COR-L47 (cell line): ENCODE measurements at regions not wholly inside any gene's neighbourhood (a gene's known extent, or its start where the extent isn't known, plus 50 kb on each side); places are given as distances from the start of the nearest gene placed in this dataset.
A peak's percentile ranks its signal among the peaks of the same experiment; 100 is the strongest.

Source experiments
- DNase-seq: peaks from one replicate; lab custom pipeline; 2025; lab: John Stamatoyannopoulos, UW

GRCh38 chr10:108425283-108425964 lies 1260.9 kb upstream of the SORCS1 start:
- DNase-seq = no peak

DNA sequence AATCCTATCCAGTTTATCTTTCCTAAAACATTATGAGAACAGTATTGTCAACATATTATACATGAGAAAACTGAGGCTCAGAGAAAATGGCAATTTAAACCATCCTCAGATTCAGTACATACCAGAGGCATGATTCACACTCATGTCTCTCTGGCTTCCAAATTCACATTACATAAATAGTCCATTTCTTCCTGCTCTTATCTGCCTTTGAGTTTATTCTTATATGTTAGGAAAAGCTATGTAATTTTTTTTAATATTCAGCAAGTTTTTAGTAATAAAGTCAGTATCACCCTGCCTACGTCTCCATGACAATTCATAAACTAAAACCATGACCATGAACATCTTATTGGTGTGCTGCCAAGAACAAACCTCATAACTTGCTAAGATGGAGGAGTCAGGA lies 1260.2 kb upstream of the SORCS1 start:
- no peak for DNase-seq

GRCh38 chr10:108422286-108422685 lies 1257.8 kb upstream of the SORCS1 start:
- DNase-seq = no peak

GRCh38 chr10:108421266-108421665 lies 1256.8 kb upstream of the SORCS1 start:
- DNase-seq = peak; percentile 18

DNA sequence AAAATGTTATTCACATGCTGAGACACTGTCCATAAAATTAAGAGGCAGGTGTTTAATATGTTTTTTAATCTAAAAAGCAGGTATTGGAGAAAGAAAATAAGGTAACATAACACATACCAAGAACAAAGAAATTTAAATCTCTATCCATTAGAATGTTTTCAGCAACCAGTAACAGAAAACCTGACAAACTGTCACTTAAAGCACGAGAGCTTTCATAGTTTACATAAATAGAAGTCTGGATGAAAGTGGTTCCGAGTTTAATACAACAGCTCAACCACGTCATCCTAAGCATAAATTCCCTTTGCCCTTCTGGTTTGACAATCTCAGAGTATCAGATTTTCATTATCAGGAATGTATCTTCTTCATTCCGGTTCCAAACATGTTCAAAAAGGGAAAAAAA lies 1249.4 kb upstream of the SORCS1 start:
- no peak for DNase-seq

DNA sequence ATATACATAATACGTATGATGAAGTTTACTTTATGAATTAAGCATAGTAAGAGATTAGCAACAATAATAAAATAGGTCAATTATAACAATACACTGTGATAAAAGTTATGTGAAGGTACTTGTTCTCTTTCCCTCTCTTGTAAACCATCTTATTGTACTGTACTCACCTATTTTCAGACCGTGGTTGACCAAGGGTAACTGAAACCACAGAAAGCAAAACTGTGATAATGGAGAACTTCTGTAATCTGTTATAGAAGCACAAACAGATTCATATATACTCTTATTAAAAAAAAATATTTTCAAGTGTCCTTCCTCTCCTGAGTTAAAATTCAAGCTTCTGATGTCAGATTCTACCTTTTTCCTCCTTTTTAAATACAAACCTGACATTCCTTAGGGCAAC lies 1247.8 kb upstream of the SORCS1 start:
- no peak for DNase-seq

DNA sequence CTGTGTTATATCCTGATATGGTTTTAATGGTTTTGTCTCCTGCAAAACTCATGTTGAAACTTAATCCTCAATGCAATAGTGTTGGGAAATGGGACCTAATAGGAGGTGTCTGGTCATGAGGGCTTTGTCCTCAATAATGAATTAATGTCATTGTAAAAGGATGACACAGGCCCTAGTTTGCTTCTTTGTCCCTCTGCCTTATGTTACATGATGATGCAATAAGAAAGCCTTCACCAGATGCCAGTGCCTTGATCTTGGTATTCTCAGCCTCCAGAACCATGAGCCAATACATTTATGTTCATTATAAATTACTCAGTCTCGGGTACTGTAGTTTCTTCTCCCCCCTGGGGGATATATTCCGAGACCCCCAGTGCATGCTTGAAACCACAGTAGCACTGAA lies 1247.4 kb upstream of the SORCS1 start:
- DNase-seq = no peak

DNA sequence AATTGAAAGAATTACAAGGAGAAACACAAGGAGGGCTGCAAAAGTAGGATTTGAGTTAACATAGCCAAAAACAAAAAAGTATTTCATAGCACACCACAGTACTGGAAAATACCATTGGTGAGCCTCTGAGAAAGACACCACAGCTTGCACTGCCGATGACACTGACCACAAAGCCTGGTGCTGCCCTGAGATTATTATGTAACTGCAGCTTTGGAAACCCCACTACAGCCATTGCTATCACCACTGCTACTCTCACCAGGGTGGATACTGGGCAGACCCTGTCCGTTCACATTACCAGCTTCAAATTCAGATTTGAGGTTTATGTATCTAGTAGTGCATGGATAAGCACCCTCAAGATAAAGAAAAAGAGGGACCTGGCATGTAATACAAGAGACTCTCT lies 1246.7 kb upstream of the SORCS1 start:
- no peak for DNase-seq

DNA sequence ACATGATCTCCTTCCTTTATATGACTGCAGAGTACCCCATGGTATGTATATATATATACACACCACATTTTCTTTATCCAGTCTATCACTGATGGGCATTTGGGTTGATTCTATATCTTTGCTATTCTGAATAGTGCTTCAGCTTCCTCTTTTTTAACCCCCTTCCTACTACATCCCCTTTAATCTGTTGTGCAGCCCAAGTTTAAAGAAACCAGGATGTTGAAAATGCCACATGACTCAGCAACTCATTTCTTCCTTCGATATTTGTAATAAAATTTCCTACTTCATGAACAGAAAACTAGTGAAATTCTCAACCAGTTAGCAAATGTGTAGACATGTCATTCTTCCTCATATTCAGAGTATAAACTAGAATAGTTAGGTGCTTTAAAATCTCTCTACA lies 1245.7 kb upstream of the SORCS1 start:
- no peak for DNase-seq

DNA sequence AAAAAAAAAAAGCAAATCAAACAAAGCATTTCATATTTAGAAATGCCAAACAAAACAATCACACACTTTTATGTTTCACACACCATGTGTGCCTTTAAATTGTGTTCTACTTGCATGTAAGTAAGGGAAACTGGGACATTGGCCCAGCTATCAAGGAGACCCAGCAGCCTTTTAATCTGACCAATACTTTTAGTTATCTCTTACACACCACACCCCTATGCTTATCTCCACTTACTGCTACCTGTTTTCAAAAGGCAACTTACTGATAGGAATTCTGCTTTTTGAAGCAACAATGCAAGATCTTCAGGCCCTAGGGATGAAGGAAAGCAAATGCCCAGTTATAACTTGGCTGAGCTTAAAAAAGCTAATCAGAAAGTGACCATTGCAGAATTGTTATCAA lies 1244.8 kb upstream of the SORCS1 start:
- DNase-seq = no peak

DNA sequence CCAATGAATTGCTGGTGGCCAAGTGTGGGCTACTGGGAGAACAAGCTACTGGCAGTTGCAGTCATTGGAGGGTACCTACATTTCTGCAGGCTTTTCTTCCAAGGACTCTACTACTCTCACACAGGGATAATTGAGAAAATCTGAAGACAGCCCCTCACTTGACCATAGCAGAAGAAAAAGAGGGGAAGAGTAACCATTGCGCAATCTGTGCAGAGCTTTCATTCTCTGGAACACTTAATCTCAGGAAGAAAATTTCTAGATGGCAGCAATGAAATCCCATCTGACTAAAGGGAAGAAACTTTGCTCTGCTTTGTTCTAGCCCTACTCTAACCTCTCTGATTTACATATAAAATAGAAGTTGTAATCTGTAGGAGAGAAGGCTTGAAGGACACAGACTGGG lies 1239.6 kb upstream of the SORCS1 start:
- no peak for DNase-seq

DNA sequence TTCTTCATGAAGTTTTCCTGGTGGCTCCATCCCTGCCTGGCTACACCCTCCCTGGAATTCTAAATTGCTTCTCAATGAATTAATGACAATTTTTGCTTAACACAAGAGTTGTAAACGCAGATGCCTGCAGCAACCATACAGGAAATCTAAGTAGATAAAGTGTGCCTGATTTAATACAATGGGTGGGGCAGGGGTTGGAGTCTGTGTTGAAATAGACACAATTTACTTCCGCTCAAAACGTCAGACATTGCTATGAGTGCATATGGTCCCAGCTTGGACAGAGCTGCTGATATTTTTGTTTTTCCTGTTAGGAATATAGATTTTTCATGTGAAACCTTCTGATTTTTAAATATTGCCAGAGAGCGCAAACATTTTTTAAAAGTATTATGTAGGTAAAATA lies 1235.0 kb upstream of the SORCS1 start:
- DNase-seq = no peak

DNA sequence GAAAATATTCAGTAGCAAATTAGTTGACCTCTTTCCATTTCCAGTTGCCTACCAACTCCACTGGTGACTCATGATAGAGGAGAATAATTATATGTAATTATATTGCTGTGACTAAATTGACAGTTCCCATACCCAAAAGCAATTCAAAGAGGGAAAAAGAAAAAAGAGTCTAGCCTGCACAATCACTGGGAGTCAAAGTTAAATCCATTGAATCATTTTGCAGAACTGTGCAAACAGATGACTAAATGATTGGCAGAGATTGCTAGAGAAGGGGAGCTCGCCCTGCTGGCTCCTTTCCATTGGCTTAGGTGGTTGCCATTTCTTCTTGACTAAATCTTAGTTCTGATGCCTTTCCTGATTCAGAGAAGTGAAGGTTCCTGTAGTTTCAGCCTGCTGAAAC lies 1228.6 kb upstream of the SORCS1 start:
- DNase-seq = peak; percentile 38

GRCh38 chr10:108392286-108392685 lies 1227.8 kb upstream of the SORCS1 start:
- no peak for DNase-seq

DNA sequence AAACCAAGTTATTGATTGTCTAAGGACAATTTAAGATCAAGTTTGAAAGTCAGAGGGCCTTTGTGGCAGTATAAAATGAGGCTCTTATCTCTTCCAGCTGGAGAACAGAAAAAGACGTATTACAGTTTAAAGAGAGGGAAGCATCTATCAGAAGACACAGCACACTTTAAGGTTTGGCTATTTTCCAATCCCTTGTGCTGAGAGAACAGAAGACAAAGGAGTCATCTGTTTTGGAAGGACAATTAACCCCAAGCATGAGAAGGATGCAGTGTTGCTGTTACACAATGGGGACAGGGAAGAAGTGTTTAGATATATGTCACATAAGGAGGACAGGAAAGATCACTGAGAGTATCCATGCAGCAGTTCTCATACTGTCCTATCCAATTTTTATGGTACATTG lies 1224.2 kb upstream of the SORCS1 start:
- no peak for DNase-seq

GRCh38 chr10:108385963-108386362 lies 1221.5 kb upstream of the SORCS1 start:
- DNase-seq = no peak

DNA sequence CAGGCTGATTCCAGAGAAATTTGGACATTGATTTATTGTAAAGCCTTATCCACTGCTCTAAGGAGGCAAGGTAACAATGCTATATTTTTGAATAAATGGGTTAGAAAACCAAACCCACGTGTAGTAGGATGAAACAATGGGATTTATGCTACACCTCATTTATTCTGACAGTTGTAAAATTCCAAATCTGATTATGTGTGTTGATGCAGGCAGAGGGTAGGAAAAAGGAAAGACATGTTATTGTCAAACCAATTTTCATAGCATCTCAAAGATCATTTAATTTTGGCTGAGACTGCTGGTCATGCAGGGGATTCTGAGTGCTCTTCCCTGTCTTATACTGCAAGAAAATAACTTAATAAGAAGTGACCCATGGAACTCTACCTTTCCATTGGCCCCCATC lies 1219.9 kb upstream of the SORCS1 start:
- no peak for DNase-seq

- DNase-seq = no peak
Observed at GRCh38 chr10:108378779-108379178, 1214.3 kb upstream of the SORCS1 start.

DNA sequence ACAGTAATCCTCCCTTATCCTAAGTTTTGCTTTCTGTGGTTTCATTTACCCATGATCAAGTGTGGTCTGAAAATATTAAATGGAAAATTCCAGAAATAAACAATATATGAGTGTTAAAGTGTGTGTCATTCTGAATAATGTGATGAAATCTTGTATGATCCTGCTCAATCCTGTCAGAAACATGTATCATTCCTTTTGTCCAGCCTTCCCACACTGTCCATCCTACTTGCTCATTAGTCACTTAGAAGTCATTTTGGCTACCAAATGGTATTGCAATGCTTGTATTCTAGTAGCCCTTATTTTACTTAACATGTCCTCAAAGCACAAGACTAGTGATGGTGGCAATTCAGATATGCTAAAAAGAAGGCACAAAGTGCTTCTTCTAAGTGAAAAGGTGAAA lies 1211.2 kb upstream of the SORCS1 start:
- DNase-seq = no peak

DNA sequence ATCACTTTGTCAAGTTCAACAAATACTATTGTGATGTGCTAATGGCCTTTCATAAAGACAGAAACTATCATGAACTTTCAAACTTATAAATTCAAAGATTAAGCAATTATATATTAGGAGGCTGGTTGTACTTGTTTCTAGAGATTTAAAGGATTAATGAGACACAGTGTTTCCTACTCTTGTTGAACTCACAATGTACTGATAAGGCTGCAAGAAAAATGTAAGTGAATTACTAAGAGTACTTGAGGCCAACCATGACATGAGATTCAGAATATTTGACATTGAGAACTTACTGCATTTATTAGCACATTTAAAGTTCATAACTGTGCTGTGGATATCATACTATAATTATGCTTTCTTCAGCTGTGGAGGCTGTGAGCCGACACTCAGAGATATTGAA lies 1210.5 kb upstream of the SORCS1 start:
- no peak for DNase-seq

- no peak for DNase-seq
Observed at GRCh38 chr10:108365541-108365940, 1201.0 kb upstream of the SORCS1 start.

DNA sequence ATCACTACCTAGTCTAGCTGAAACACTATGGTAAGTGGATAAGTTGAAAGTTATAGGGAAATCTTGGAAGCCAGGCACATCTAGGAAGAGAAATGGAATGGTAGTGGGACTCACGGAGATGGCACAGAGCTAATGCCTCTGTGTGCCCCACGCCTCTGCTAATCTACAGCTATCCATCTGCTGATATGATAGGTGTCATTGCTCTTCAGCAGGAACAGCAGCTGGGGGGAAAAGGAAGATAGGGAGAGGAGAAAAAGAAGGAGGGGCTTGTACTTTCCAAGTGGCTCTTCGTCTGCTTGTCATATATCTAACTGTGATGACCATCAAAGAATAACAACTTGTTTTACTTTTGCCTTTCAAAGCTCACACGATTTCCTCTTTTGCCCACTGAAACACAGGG lies 1199.1 kb upstream of the SORCS1 start:
- DNase-seq = no peak

DNA sequence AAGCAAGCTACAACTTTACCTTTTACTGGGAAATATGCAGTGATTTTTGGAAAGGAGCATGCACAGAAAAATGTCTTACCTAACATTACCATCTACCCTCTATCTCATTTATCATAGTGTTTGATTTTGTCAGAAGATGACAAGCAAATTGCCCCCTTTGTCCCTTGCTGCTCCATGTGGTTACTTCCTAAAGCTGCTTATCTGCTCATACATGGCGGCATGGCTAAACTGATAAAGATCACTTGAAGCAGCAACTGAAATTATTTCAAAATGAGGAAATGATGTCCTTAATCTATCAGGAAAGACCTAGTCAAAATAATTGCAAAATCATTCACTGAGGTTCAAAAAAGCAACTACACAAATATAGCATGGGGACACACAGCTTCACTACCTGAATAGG lies 1198.5 kb upstream of the SORCS1 start:
- DNase-seq = no peak

- DNase-seq = no peak
Observed at GRCh38 chr10:108362296-108362695, 1197.8 kb upstream of the SORCS1 start.

- DNase-seq = no peak
Observed at GRCh38 chr10:108360187-108360586, 1195.7 kb upstream of the SORCS1 start.
